ENCODE measurements at regions not wholly inside any gene's neighbourhood (a gene's known extent, or its start where the extent isn't known, plus 50 kb on each side); places are given as distances from the start of the nearest gene placed in this dataset.

DNA sequence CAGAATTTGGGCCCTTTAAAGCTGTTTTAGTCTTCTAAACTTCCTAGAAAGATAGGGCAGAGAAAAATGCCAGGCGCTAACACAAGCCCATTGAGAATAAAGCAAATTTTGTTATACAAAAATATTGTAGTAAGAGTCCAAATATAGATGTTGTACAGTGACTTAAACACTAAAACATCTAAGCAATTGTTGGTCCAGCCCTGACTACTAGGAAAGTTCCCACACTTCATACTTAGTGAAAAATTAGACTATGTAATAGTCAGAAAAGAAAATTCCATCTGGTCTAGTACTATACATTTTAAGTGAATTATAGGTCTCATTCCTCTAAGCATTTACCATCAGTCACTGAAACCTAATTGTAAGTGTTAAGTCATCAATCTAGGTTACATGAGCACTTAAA lies 1518.3 kb upstream of the SLC10A2 start:
- Histone ChIP-seq H3K4me3 (ENCODE audit: low read length) (no peak overlapping the region), H3K9ac (ENCODE audit: low read length) (no peak overlapping the region), H3K4me1 (ENCODE audit: control insufficient read depth, insufficient read depth, low read length) (no peaks in the 10 kb centered on the region), H3K9me3 (ENCODE audit: control insufficient read depth, low read length) (no peaks in the 10 kb centered on the region), H3K27me3 (replicated peaks; ENCODE audit: control insufficient read depth, insufficient read depth, low read length) (no peaks in the 10 kb centered on the region), H3K36me3 (ENCODE audit: control insufficient read depth, insufficient read depth, low read length, severe bottlenecking) (no peaks in the 10 kb centered on the region)
- peak; percentile 45 for DNase-seq (ENCODE audit: low read depth)

DNA sequence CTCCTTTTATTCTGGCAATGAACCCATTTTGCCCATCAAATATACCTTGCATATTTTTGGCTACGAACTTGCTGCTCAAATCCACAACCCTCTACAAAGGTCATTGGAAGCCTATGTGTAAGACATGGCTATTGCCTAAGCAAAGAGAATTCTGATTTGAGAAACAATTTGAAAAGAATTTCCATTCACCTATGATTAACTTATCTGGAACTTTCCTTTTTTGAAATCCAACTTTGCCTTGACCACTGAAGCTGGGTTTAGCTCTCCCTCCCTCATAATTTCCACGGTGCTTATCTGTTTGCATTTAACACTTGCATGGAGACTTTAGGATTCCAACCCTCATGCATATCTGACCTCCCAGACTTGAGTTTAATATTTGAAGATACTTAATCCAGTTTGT lies 1514.7 kb upstream of the SLC10A2 start:
- Histone ChIP-seq H3K9ac (ENCODE audit: low read length) (no peak overlapping the region), H3K36me3 (ENCODE audit: control insufficient read depth, insufficient read depth, low read length, severe bottlenecking) (no peaks in the 10 kb centered on the region), H3K4me3 (ENCODE audit: low read length) (no peak overlapping the region), H3K27me3 (replicated peaks; ENCODE audit: control insufficient read depth, insufficient read depth, low read length) (no peaks in the 10 kb centered on the region), H3K4me1 (ENCODE audit: control insufficient read depth, insufficient read depth, low read length) (peaks cover 6% of the 10 kb centered on the region), H3K9me3 (ENCODE audit: control insufficient read depth, low read length) (no peaks in the 10 kb centered on the region)
- DNase-seq (ENCODE audit: low read depth), result no peak

DNA sequence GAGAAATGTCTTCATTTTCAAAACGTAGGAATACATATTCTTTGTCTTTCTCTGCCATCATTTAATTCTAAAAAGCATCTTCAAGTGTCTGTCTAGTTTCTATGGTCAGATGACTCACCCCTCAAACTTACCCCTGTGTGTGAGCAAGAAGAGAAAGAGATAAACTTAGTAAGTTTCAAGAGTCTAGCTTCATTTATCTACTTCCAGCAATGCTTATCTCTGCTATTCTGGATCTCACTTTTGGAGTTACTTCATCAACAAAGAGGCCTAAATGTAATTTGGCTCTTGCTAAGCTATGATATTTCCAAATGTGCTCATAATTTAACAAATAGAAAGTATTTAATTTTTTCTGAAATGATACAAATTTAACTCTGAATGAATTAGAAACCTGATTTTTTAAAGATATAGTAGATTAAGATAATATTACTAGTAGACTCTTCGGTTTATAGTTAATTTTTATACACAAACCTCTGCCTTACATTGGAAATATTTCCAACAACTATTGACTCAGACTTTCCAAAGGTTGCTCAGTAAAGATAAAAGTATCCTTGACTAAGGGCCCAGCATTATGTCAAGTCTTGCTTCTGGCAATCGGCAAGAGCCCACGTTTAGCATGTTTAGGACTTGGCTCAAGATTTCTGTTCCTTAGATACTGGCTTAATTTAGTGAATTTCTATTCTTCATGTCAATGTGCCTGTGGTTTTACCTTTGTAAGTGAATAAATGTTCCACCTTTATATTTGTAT lies 1511.0 kb upstream of the SLC10A2 start:
- no peak for DNase-seq (ENCODE audit: low read depth)
- no peaks in the 10 kb centered on the region for H3K27me3 ChIP-seq (replicated peaks; ENCODE audit: control insufficient read depth, insufficient read depth, low read length)
- H3K4me3 ChIP-seq (ENCODE audit: low read length), result no peak overlapping the region
- H3K9me3 ChIP-seq (ENCODE audit: control insufficient read depth, low read length), result no peaks in the 10 kb centered on the region
- no peaks in the 10 kb centered on the region for H3K36me3 ChIP-seq (ENCODE audit: control insufficient read depth, insufficient read depth, low read length, severe bottlenecking)
- peaks cover 6% of the 10 kb centered on the region for H3K4me1 ChIP-seq (ENCODE audit: control insufficient read depth, insufficient read depth, low read length)
- H3K9ac ChIP-seq (ENCODE audit: low read length), result no peak overlapping the region

DNA sequence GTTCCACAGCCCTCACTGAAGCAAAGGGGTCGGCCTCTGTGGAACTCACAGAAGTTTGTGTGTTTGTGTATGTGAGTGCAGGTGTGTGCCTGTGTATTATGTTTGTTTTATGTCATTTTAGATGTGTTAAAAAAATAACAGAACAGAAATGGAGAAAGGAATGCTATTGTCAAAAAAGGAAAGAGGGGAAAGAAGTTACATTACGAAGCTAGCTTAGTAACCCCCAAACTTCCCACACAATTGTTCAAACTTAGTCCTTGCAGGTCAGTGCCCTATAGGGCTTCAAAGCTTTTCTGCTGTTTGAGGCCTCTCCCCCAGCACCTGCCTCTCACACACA lies 1505.6 kb upstream of the SLC10A2 start:
- Histone ChIP-seq H3K4me1 (ENCODE audit: control insufficient read depth, insufficient read depth, low read length) (peaks cover 8% of the 10 kb centered on the region), H3K9ac (ENCODE audit: low read length) (no peak overlapping the region), H3K4me3 (ENCODE audit: low read length) (no peak overlapping the region), H3K9me3 (ENCODE audit: control insufficient read depth, low read length) (no peaks in the 10 kb centered on the region), H3K36me3 (ENCODE audit: control insufficient read depth, insufficient read depth, low read length, severe bottlenecking) (no peaks in the 10 kb centered on the region), H3K27me3 (replicated peaks; ENCODE audit: control insufficient read depth, insufficient read depth, low read length) (no peaks in the 10 kb centered on the region)
- DNase-seq (ENCODE audit: low read depth), result no peak

DNA sequence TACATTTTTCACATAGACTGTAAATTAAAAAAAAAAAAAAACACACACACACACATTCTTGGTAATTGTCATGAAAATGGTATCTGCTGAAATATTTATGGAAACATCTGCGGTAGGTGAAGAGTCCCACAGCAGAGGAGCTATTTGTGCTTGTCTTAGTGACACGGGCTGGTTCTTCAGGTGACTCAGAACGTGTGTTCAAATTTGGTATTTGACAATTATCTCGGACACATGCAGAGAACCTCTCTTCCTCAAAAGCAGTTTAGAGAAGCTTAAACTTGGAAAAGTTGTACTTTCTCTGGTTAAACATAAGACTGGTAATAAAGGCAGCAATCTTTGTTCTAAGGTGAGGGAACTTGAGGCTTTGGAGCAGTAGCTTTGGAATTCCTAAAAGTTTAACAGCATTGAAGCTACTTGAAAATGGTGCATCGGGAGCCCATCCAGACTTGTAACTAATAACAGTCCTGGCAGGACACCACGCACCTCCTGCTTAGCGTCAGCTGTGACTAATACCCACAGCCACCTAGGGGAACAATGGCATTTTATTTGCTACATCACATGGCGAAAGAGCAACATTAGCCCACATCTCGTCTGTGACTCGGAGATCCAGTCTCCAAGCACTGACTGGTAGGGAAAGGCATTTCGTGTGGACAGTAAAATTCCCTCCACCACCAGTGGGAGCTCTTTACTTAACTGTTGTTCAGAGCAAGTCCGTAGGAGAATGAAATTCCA lies 1505.1 kb upstream of the SLC10A2 start:
- no peak overlapping the region for H3K9ac ChIP-seq (ENCODE audit: low read length)
- no peak overlapping the region for H3K4me3 ChIP-seq (ENCODE audit: low read length)
- DNase-seq (ENCODE audit: low read depth), result peak; percentile 93
- H3K27me3 ChIP-seq (replicated peaks; ENCODE audit: control insufficient read depth, insufficient read depth, low read length), result no peaks in the 10 kb centered on the region
- peaks cover 6% of the 10 kb centered on the region for H3K4me1 ChIP-seq (ENCODE audit: control insufficient read depth, insufficient read depth, low read length)
- H3K36me3 ChIP-seq (ENCODE audit: control insufficient read depth, insufficient read depth, low read length, severe bottlenecking), result no peaks in the 10 kb centered on the region
- no peaks in the 10 kb centered on the region for H3K9me3 ChIP-seq (ENCODE audit: control insufficient read depth, low read length)

DNA sequence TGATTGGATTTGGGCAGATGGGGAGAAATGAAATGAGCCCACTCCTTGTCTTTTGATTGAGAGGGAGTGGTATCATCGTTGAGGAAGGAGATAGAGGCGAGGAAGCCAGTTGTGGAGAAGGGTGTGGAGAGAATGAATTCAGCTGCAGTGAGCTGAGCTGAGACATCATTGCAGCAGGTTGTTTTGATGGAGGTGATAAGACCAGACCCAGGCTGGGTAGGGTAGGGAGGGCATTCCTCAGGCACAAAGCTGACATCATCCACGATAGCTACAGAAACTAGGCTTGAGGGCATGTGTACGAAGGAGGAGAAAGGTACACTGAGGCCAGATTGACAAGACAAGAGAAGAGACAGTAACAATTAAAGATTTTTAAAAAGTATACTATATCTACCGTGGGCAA lies 1500.9 kb upstream of the SLC10A2 start:
- DNase-seq (ENCODE audit: low read depth), result no peak
- no peaks in the 10 kb centered on the region for H3K9me3 ChIP-seq (ENCODE audit: control insufficient read depth, low read length)
- peaks cover 6% of the 10 kb centered on the region for H3K4me1 ChIP-seq (ENCODE audit: control insufficient read depth, insufficient read depth, low read length)
- H3K4me3 ChIP-seq (ENCODE audit: low read length), result no peak overlapping the region
- no peaks in the 10 kb centered on the region for H3K36me3 ChIP-seq (ENCODE audit: control insufficient read depth, insufficient read depth, low read length, severe bottlenecking)
- no peak overlapping the region for H3K9ac ChIP-seq (ENCODE audit: low read length)
- H3K27me3 ChIP-seq (replicated peaks; ENCODE audit: control insufficient read depth, insufficient read depth, low read length), result no peaks in the 10 kb centered on the region

DNA sequence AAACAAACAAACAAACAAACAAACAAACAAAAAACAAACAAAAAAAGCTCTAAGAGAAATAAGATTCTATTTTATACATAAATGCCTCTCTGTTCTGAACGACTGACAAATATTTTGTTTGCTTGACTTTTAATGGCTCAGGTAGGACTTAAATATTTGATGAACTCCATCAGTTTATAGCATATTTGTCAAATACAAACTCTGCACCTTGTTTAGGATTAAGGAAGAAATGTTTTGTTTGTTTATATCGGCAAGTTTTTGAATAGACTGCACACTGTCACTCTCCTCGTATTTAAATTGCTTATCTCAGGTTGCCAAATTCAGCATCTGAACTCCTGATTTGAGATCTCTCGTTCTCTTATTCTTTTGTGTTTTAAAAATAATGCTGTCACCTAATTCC lies 1499.7 kb upstream of the SLC10A2 start:
- H3K9me3 ChIP-seq (ENCODE audit: control insufficient read depth, low read length), result no peaks in the 10 kb centered on the region
- H3K36me3 ChIP-seq (ENCODE audit: control insufficient read depth, insufficient read depth, low read length, severe bottlenecking), result no peaks in the 10 kb centered on the region
- H3K4me3 ChIP-seq (ENCODE audit: low read length), result no peak overlapping the region
- H3K9ac ChIP-seq (ENCODE audit: low read length), result no peak overlapping the region
- H3K27me3 ChIP-seq (replicated peaks; ENCODE audit: control insufficient read depth, insufficient read depth, low read length), result no peaks in the 10 kb centered on the region
- H3K4me1 ChIP-seq (ENCODE audit: control insufficient read depth, insufficient read depth, low read length), result no peaks in the 10 kb centered on the region
- no peak for DNase-seq (ENCODE audit: low read depth)

DNA sequence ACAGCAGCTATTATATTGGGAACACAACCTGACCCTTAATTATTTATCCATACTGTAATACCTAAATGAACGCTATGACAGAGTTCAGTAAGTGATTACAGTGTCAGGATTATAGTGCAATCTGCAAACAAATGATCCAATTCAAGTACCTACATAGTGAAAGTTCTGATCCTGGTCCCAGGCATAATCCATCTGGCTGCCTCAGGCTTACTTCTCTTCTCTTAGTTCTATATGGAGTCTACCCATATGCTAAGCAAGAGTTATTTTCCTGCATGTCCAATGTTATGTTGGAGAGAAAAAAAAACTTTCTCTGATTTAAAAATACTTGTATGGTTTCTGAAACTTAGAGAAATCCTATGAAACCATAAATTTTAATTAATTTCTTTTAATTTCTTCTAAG lies 1487.7 kb upstream of the SLC10A2 start:
- H3K9me3 ChIP-seq (ENCODE audit: control insufficient read depth, low read length), result no peaks in the 10 kb centered on the region
- no peak overlapping the region for H3K9ac ChIP-seq (ENCODE audit: low read length)
- DNase-seq (ENCODE audit: low read depth), result no peak
- no peaks in the 10 kb centered on the region for H3K27me3 ChIP-seq (replicated peaks; ENCODE audit: control insufficient read depth, insufficient read depth, low read length)
- H3K36me3 ChIP-seq (ENCODE audit: control insufficient read depth, insufficient read depth, low read length, severe bottlenecking), result no peaks in the 10 kb centered on the region
- no peaks in the 10 kb centered on the region for H3K4me1 ChIP-seq (ENCODE audit: control insufficient read depth, insufficient read depth, low read length)
- no peak overlapping the region for H3K4me3 ChIP-seq (ENCODE audit: low read length)

DNA sequence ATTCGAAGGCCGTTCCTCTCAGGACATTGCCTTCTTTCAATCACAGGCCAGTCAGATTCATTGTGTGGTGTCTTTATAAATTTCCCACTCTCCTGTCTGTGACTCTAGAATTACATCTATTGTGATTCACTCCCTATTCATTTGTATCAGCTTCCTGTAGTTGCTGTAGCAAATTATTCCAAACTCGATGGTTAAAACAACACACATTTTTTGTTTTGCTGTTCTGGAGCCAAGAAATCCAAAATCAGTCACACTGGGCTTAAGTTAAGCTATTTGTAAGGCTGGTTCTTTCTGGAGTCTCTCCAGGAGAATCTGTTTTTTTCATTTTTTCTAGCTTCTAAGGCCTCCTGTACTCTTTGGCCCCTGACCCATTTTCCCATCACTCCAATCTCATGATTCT lies 1487.0 kb upstream of the SLC10A2 start:
- no peaks in the 10 kb centered on the region for H3K36me3 ChIP-seq (ENCODE audit: control insufficient read depth, insufficient read depth, low read length, severe bottlenecking)
- H3K9me3 ChIP-seq (ENCODE audit: control insufficient read depth, low read length), result no peaks in the 10 kb centered on the region
- no peak overlapping the region for H3K4me3 ChIP-seq (ENCODE audit: low read length)
- no peak overlapping the region for H3K9ac ChIP-seq (ENCODE audit: low read length)
- no peaks in the 10 kb centered on the region for H3K4me1 ChIP-seq (ENCODE audit: control insufficient read depth, insufficient read depth, low read length)
- no peaks in the 10 kb centered on the region for H3K27me3 ChIP-seq (replicated peaks; ENCODE audit: control insufficient read depth, insufficient read depth, low read length)
- DNase-seq (ENCODE audit: low read depth), result peak; percentile 78

DNA sequence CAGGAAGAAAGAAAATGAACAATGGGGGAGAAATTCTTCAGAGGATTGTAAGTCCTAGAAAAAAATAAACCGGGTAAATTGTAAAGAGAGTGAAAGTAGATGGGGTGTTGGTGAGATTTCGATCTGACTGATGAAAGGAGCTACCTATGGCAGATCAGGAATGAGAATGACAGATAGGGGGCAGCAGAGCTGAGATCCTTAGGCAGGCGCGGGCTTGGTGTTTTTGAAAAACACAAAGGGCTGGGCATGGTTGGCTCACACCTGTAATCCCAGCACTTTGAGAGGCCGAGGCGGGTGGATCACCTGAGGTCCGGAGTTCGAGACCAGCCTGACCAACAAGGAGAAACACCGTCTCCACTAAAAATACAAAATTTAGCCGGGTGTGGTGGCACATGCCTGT lies 1468.6 kb upstream of the SLC10A2 start:
- H3K27me3 ChIP-seq (replicated peaks; ENCODE audit: control insufficient read depth, insufficient read depth, low read length), result no peaks in the 10 kb centered on the region

DNA sequence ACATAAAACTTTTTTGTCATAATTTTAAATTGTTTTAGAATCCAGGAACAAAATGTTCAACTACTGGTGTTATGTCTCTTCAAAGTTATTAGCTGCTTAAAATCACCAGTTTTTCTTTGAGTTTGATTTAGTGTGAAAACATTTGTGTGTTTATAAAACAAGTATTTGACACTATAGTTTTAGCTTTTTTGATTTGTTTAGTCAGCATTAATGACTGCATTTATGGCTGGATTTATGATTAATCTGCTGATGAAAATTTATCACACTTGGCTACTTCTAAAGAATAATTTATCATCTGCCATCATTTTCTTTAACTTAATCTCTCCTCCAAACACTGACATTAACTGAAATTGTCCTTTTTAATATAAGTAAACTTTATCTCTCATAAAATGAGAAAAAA lies 1465.9 kb upstream of the SLC10A2 start:
- Histone ChIP-seq H3K36me3 (ENCODE audit: control insufficient read depth, insufficient read depth, low read length, severe bottlenecking) (no peaks in the 10 kb centered on the region), H3K27me3 (replicated peaks; ENCODE audit: control insufficient read depth, insufficient read depth, low read length) (no peaks in the 10 kb centered on the region), H3K9ac (ENCODE audit: low read length) (no peak overlapping the region), H3K9me3 (ENCODE audit: control insufficient read depth, low read length) (no peaks in the 10 kb centered on the region), H3K4me3 (ENCODE audit: low read length) (no peak overlapping the region), H3K4me1 (ENCODE audit: control insufficient read depth, insufficient read depth, low read length) (no peaks in the 10 kb centered on the region)
- DNase-seq (ENCODE audit: low read depth), result no peak

More for the DNA sequence above, 1468.6 kb upstream of the SLC10A2 start:
- H3K36me3 ChIP-seq (ENCODE audit: control insufficient read depth, insufficient read depth, low read length, severe bottlenecking), result no peaks in the 10 kb centered on the region
- no peaks in the 10 kb centered on the region for H3K9me3 ChIP-seq (ENCODE audit: control insufficient read depth, low read length)
- H3K4me1 ChIP-seq (ENCODE audit: control insufficient read depth, insufficient read depth, low read length), result no peaks in the 10 kb centered on the region
- no peak overlapping the region for H3K4me3 ChIP-seq (ENCODE audit: low read length)
- H3K9ac ChIP-seq (ENCODE audit: low read length), result no peak overlapping the region
- DNase-seq (ENCODE audit: low read depth), result no peak

Measured in adipocyte (in vitro differentiated cells).